ENCODE measurements at regions not wholly inside any gene's neighbourhood (a gene's known extent, or its start where the extent isn't known, plus 50 kb on each side); places are given as distances from the start of the nearest gene placed in this dataset.
A peak's percentile ranks its signal among the peaks of the same experiment; 100 is the strongest.

DNA sequence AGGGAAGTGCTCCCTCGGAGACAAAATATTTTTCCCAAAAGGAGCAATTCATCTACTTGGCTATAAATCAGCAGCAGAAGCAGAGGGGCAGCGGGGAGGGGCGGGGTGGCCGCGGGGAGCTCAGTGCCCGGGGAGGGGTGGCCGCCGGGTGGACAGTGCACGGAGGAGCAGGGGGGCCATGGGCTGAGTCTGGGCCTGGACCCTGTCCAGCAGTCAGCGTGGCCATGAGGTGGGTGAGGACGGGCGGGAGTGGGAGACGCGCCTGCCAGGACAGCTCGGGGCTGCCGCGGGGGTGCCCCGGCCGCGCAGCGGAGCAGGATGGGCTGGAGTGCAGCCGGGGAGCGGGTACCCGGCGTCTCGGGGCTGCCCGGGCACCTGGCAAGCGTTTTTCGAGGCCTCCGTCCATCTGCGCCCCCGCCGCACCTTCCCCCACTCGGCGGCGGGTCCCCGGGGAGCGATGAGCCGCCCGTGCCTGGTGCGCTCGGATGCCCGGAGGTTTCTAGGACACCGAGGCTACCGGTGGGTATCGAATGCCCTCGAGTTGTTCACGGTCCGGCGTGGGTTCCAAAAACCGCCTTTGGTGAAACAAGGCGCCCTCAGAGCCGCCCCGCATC, 229.5 kb downstream of the THBS2 start (continued):
- TF ChIP-seq, protein P1, sequence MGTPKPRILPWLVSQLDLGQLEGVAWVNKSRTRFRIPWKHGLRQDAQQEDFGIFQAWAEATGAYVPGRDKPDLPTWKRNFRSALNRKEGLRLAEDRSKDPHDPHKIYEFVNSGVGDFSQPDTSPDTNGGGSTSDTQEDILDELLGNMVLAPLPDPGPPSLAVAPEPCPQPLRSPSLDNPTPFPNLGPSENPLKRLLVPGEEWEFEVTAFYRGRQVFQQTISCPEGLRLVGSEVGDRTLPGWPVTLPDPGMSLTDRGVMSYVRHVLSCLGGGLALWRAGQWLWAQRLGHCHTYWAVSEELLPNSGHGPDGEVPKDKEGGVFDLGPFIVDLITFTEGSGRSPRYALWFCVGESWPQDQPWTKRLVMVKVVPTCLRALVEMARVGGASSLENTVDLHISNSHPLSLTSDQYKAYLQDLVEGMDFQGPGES (IDR thresholded peaks at IDR 0.05; ENCODE audit: low read depth, low read length), result no peak
- TF ChIP-seq POLR2AphosphoS5 (IDR thresholded peaks at IDR 0.05; ENCODE audit: low read depth, low read length) (no peak), FOXM1 (IDR thresholded peaks at IDR 0.05; ENCODE audit: low read depth) (no peak)

DNA sequence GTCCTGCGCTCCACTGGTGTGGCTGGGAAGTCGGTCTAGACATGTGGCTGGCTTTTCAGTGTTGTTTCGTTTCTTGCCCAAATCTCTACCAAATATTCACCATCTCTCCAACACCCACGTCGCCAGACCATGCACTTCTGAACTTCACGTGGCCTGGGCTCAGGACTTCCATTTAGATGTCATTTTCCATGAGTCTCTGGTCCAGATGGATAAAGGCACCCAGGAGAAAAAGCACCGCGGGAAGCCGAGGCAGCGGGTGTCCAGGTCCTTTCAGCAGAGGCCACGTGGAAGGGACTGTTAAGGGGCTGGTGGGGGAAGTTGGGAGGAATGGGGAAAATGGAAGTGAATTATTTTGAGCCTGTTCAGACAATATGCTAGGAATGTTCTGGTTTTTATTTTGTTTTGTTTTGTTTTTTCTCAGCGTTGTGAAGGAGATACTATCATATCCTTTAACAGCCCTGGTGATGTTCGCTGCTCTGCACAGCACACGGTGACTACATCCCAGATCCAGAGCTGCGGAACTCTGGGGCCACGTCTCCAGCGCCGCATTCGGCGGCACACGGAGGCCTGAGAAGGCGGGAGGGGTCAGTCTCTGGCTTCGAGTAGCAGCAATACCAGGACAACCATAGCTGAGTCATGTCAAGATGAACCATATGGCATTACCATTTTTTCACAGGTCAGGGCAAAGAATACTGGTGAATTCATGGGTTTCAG, 230.3 kb downstream of the THBS2 start:
- H3K27ac ChIP-seq (ENCODE audit: low read depth in 2 of 2, low read length in 1 of 2), result no peak overlapping the region
- no peak overlapping the region for H2AFZ ChIP-seq (ENCODE audit: low read depth)
- H3K4me1 ChIP-seq (ENCODE audit: control insufficient read depth in 1 of 2, insufficient read depth in 2 of 2, low read depth in 1 of 2, low read length in 1 of 2), result no peaks in the 10 kb centered on the region; a peak in 1 of 4 replicates
- H3K79me2 ChIP-seq (ENCODE audit: insufficient read depth), result no peaks in the 10 kb centered on the region
- H3K27me3 ChIP-seq (ENCODE audit: insufficient read depth), result no peaks in the 10 kb centered on the region
- peak; percentile 29 for DNase-seq
- H3F3A ChIP-seq (replicated peaks; ENCODE audit: insufficient read depth), result no peaks in the 10 kb centered on the region
- no peaks in the 10 kb centered on the region for H3K9me3 ChIP-seq
- no peak overlapping the region for H3K9ac ChIP-seq
- TF ChIP-seq MEF2A (IDR thresholded peaks at IDR 0.05; ENCODE audit: borderline replicate concordance, low read depth), result no peak
- TF ChIP-seq, protein P1 (IDR thresholded peaks at IDR 0.05; ENCODE audit: low read depth, low read length), result no peak
- TF ChIP-seq RFX5 (IDR thresholded peaks at IDR 0.05; ENCODE audit: low read length), result no peak
- no peak for TF ChIP-seq FOXJ3 (CRISPR knock-in tag; IDR thresholded peaks at IDR 0.05)
- TF ChIP-seq, protein P2, sequence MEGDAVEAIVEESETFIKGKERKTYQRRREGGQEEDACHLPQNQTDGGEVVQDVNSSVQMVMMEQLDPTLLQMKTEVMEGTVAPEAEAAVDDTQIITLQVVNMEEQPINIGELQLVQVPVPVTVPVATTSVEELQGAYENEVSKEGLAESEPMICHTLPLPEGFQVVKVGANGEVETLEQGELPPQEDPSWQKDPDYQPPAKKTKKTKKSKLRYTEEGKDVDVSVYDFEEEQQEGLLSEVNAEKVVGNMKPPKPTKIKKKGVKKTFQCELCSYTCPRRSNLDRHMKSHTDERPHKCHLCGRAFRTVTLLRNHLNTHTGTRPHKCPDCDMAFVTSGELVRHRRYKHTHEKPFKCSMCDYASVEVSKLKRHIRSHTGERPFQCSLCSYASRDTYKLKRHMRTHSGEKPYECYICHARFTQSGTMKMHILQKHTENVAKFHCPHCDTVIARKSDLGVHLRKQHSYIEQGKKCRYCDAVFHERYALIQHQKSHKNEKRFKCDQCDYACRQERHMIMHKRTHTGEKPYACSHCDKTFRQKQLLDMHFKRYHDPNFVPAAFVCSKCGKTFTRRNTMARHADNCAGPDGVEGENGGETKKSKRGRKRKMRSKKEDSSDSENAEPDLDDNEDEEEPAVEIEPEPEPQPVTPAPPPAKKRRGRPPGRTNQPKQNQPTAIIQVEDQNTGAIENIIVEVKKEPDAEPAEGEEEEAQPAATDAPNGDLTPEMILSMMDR (IDR thresholded peaks at IDR 0.05), result no peak
- no peak for TF ChIP-seq POLR2AphosphoS5 (IDR thresholded peaks at IDR 0.05; ENCODE audit: low read depth, low read length)
- TF ChIP-seq EP300 (IDR thresholded peaks at IDR 0.05; ENCODE audit: borderline replicate concordance in 1 of 2, low read depth in 1 of 2, low read length in 1 of 2), result no peak
- TF ChIP-seq, protein P3, sequence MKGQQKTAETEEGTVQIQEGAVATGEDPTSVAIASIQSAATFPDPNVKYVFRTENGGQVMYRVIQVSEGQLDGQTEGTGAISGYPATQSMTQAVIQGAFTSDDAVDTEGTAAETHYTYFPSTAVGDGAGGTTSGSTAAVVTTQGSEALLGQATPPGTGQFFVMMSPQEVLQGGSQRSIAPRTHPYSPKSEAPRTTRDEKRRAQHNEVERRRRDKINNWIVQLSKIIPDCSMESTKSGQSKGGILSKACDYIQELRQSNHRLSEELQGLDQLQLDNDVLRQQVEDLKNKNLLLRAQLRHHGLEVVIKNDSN (IDR thresholded peaks at IDR 0.05; ENCODE audit: borderline replicate concordance, low read depth), result no peak
- H3K4me2 ChIP-seq, result no peak overlapping the region
- no peak overlapping the region for H3K4me3 ChIP-seq (ENCODE audit: low read depth in 2 of 2, low read length in 1 of 2)
- H4K20me1 ChIP-seq (ENCODE audit: insufficient read depth), result no peaks in the 10 kb centered on the region
- no peaks in the 10 kb centered on the region for H3K36me3 ChIP-seq (replicated peaks in 1 of 2; ENCODE audit: control insufficient read depth in 1 of 2, insufficient read depth in 2 of 2, low read length in 1 of 2)
- no peaks in the 10 kb centered on the region for H3K9me2 ChIP-seq
- 72% methylated on average over 23 of the region's 23 CpGs for whole genome bisulfite sequencing (ENCODE audit: low lambda C conversion rate)
- POLR2A ChIA-PET, result no interaction called here
- CTCF ChIA-PET, result interaction anchor here (0.6 to 0.8 kb wide), 2 partner anchors 20 to 423 kb away, joined by 3 read pairs; no protein-coding TSS in a partner anchor
